Stimulated activated CD4-positive, alpha-beta T cell treated with anti-CD3 and anti-CD28 coated beads, Interleukin-4, amount 100 ng/mL, for 4 hours (primary cell): ENCODE measurements at regions not wholly inside any gene's neighbourhood (a gene's known extent, or its start where the extent isn't known, plus 50 kb on each side); places are given as distances from the start of the nearest gene placed in this dataset.

ENCODE experiments used
- DNase-seq, 2 experiments: peaks; one replicate each; pipeline ENCODE4 v3.0.0-alpha.2; 2020

DNA sequence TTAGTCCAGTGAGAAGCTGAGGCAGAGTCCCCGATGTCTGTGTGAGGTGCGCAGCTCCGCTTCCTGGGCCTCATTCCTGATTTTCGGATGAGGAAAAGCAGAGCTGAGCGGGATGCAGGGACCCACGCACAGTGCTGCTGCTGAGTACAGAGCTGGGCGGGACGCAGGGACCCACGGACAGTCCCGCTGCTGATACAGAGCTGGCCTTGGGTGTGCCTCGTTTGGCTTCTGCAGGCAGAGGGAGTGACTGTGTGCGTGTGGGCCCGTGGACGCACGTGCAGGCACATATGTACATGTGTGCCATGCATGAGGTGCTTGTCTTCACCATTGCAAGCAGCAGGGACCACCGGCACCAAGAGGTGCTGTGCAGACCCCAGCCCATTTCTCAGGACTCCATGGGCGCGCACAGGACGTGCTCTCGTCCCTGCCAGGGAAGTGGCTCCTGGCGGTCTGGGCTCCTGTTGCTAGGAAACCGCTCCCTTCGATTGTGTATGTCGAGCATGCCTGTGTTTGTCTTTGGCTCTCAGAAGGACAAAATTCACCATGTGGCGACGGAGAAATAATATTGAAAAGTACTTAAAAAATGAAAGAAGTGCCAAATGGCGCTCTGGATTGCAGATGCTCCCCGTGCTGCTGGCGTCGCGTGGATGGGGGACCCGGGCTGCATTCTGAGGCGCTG, 303.8 kb upstream of the MKI67 start:
- no peak for DNase-seq

DNA sequence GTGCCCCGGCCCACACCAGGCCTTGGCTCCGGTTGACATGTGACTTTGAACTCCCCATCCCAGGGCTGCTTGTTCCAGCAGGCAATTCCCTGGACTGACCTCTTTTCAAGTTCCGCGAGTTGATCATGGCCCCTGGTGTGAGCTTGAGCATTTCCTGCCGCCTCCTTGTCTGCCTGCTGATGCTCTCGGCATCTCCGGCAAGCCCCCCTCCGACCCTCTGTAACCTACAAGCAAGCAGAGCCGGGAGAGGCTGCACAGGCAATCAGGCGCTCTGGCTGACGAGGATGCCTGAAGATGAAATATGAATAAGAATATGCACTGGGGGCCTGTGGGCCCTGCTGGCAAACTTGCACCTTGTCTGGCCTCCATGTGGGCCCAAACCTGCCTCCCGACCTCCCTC, 304.9 kb upstream of the MKI67 start:
- no peak for DNase-seq

GRCh38 chr10:128431506-128431905, 305.3 kb upstream of the MKI67 start:
- DNase-seq = no peak

- DNase-seq = no peak
These were observed 305.8 kb upstream of the MKI67 start for GRCh38 chr10:128432011-128432410.

DNA sequence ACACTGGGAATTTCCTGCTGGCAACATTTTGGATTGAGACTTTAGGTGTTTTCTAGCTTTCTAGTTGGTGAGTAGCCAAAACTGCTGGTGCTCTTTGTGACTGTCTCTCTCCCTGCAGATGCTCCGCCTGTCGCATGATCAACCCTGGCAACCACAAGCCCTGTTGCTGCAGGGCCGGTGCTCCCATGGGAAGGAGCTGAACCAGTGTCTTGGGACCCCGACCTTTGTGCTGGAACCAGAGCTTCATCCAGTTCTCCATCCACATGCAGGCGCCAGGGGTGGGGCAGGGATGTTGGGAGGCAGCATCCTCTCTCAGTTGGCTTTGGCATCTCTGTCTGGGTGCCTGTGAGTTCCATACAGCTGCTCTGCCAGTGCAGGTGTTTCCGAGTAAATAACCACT, 306.2 kb upstream of the MKI67 start:
- DNase-seq = no peak

DNA sequence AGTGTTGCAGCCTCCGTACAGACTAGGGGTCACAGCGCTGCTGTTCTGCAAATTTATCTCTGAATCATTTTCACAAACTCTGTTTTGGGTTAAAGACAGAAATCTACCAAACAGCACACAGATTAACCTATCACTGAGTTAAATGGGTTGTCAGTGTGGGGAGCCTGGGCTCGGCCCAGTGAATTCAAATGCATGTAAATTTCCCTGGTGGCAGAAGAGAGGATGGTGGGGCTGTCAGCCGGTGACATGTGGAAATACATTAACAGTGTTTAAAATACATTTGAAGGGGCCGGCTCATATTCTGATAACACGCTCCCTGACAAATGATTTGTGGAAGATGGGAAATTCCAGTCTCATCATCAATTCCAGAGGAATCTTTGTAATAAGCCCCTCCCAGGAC, 309.6 kb upstream of the MKI67 start:
- no peak for DNase-seq

GRCh38 chr10:128437786-128438345, 311.6 kb upstream of the MKI67 start:
- DNase-seq = no peak

GRCh38 chr10:128438417-128439063, 312.3 kb upstream of the MKI67 start:
- no peak for DNase-seq

GRCh38 chr10:128440513-128441160, 314.4 kb upstream of the MKI67 start:
- DNase-seq = no peak

- no peak for DNase-seq
These were observed 317.8 kb upstream of the MKI67 start for GRCh38 chr10:128443925-128444518.

GRCh38 chr10:128448796-128449195, 322.6 kb upstream of the MKI67 start:
- DNase-seq = no peak

DNA sequence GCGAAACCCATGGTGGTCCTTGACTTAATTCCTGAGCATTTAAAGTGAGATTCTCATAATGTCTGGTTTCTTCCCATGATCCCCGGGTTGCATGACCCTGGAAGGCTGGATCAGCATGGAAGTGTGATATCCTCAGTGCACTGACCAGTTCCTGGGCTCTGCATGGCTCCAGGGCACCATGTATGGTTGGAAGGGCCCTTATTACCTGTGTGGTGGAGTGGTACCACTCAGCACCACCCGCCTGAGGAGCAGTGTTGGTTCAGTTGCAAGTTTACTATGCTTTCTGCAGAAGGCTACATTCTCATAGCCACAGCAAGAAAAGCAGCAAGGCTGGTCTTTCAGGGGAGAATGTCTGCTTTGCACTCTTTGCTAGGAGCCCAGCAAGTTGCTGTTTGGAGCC, 325.7 kb upstream of the MKI67 start:
- no peak for DNase-seq

DNA sequence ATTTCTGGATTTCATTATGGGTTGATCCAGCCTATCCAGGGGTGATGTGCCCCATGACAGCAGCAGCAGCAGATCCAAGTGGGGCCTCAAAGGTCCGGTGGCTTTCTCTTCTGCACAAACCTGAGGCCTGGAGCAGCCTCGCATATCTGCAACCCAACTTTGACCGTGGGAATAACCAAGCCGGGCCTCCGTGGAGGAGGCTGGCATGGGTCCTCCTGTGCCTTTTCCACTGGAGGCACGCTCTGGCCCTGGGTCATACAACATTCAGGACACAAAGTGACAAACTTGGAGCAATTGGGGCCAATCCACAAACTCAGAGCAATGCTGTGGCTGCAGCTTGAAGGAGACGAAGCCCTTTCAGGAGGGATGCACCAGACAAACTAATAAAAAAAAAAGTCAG, 330.0 kb upstream of the MKI67 start:
- no peak for DNase-seq

GRCh38 chr10:128457136-128457535, 330.9 kb upstream of the MKI67 start:
- DNase-seq = no peak

- no peak for DNase-seq
These were observed 335.8 kb upstream of the MKI67 start for GRCh38 chr10:128461991-128462390.

DNA sequence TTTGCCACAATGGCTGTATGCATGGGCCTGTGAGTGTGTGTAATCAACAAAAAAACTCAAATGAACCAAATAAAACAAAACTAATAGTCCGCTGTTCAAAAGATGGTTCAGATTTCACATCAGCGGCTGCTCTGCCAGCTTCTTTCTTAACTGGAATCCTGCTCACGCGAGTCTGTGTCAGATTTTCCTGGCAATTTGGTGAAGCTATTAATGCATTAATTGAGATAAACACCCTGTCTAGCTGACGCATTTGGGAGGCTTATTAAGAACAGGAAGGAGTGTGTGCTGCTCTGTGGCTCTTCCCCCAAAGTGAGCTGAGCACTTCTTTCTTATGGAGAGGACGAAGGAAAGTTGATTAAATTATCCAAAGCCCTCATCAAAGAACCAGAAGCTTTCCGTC, 336.6 kb upstream of the MKI67 start:
- no peak for DNase-seq

DNA sequence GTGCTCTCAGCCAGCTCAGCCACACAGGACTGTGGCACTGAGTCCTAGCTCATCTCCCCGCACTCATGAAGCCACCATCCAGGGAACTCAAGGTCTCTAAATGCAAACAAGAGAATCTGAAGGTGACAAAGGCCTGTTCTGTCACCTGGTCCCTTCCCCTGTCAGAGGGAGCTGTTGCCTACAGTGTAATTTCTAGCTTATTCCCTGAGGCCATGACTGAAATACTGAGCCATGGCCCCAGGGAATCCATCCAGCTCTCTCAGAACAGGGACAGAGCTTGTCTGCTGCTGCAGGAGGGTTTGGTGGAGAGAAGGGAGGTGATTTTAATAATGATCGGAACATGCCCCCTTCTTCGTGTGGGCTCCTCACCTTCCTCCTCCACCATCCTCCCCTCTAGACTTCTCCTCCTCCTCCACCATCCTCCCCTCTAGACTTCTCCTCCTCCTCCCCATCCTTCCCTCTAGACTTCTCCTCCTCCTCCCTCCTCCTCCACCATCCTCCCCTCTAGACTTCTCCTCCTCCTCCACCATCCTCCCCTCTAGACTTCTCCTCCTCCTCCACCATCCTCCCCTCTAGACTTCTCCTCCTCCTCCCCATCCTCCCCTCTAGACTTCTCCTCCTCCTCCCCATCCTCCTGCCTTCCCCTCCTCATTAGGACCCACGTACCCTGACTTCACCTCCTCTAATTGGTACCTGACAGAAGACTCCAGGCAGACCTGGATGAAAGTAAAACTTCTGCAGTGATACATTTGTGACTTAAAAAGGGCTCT, 338.0 kb upstream of the MKI67 start:
- DNase-seq = peak in 1 of 2 experiments; percentile 16

- DNase-seq = no peak
These were observed 339.5 kb upstream of the MKI67 start for GRCh38 chr10:128465697-128466096.

DNA sequence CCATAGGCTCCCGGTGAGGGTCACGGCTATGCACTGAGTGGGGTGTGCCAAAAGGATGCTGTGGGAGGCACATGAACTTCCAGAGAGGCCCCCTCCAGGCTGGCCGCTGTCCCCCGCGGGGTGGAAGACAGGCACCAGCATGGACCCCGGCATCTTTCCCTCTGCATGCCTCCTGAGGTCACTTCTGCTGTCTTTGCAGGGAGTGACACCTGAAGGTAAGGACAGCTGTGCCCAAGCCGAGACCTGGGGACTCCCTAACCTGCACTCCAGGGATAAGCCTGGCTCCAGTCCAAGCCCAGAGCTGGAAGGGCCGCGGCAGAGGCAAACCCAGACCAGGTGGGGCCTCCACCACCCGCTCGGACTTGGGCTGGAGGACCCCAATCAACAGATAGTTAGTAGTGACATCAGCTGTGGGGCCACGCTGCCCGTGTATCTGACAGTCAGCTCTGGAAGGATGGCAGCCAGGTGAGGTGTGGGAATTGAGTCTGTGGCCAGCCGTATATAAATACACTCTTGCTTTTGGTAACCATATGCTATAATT, 340.7 kb upstream of the MKI67 start:
- DNase-seq = no peak

GRCh38 chr10:128468462-128468861, 342.2 kb upstream of the MKI67 start:
- DNase-seq = no peak

DNA sequence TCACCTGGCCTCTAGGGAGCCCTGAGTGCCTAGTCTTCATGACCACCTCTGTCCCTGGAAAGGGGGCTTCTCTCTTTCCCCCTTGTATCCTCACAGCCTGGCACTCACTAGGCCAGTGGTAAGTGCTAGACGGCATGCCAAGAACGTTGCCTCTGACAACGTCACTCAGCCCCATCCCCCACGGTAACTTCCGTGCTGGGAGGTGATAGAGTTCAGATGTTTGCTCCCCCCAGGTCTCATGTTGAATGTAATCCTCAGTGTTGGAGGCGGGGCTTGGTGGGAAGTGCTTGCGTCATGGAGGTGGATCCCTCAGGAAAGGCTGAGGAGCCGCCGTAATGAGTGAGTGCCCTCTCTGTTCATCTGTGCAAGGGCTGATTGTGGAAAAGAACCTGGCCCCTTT, 343.3 kb upstream of the MKI67 start:
- no peak for DNase-seq

- DNase-seq = no peak
These were observed 344.2 kb upstream of the MKI67 start for GRCh38 chr10:128470321-128470965.
